Gastroesophageal sphincter (tissue), 2 donors: ENCODE measurements at regions not wholly inside any gene's neighbourhood (a gene's known extent, or its start where the extent isn't known, plus 50 kb on each side); places are given as distances from the start of the nearest gene placed in this dataset.

Source experiments
- EP300 ChIP-seq: sonication (generic); formaldehyde crosslinking; IDR thresholded peaks from one replicate; pipeline ENCODE4 v1.6.1; 2017; ENCODE audit warnings: antibody characterized with exemption, mild to moderate bottlenecking
- POLR2AphosphoS5 ChIP-seq: sonication (generic); formaldehyde crosslinking; IDR thresholded peaks from one replicate; pipeline ENCODE4 v1.6.1; 2017; ENCODE audit warnings: antibody characterized with exemption

DNA sequence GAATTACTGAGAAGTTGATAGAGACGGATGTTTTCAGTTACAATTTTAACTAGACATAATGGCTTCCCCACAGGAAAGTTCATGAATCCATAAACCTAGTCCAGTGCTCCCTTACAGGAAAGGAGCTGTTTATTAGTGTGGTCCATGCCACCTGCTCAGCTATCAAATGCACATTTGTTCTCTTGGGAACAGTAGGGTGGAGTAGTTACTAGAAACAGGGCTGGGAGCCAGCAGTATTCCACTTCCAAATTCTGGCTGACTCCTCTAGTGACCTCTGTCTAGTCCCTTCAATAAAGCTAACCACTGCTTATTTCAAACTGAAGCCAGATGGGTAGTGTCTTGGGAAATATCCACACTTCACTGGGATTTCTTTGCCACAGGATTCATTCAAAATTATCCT lies 88.4 kb upstream of the TLL1 start:
- peak; percentile 22 for TF ChIP-seq POLR2AphosphoS5
- TF ChIP-seq EP300, result no peak
